Neural cell (in vitro differentiated cells): ENCODE measurements at regions not wholly inside any gene's neighbourhood (a gene's known extent, or its start where the extent isn't known, plus 50 kb on each side); places are given as distances from the start of the nearest gene placed in this dataset.

Experiments used
- H2AFZ ChIP-seq: fragments of 200-600, 300-800 bp; sonication (generic), shearing (Covaris generic); 2 replicates; pipeline ENCODE4 v1.6.0; 2014; ENCODE audit warnings: low read depth, mild to moderate bottlenecking, antibody characterized with exemption, low read length, moderate library complexity
- H3F3A ChIP-seq: fragments of 200-600 bp; shearing (Covaris generic); 2 replicates; pipeline ENCODE4 v1.6.1; 2016; ENCODE audit warnings: mild to moderate bottlenecking, moderate library complexity, mixed read lengths, antibody characterized with exemption, low read length; ENCODE audit not compliant: insufficient read depth, poor library complexity, severe bottlenecking
- H3K27ac ChIP-seq: fragments of 200-600, 300-800 bp; sonication (generic), shearing (Covaris generic); 2 replicates; pipeline ENCODE4 v1.5.1; 2014; ENCODE audit warnings: mild to moderate bottlenecking, low read length, moderate library complexity
- H3K27me3 ChIP-seq: fragments of 300-800, 200-600 bp; sonication (generic), shearing (Covaris generic); 2 replicates; pipeline ENCODE4 v1.6.0; 2014; ENCODE audit warnings: mild to moderate bottlenecking, low read depth, low read length, moderate library complexity; ENCODE audit not compliant: insufficient read depth
- H3K36me3 ChIP-seq: fragments of 300-800, 200-600 bp; sonication (generic), shearing (Covaris generic); 2 replicates; pipeline ENCODE4 v1.5.1; 2014; ENCODE audit warnings: mild to moderate bottlenecking, antibody characterized with exemption, low read length, moderate library complexity; ENCODE audit not compliant: insufficient read depth
- H3K4me2 ChIP-seq: fragments of 300-800, 200-600 bp; sonication (generic), shearing (Covaris generic); 2 replicates; pipeline ENCODE4 v1.6.0; 2014; ENCODE audit warnings: mild to moderate bottlenecking, low read length
- H3K4me3 ChIP-seq: fragments of 300-800, 200-600 bp; sonication (generic), shearing (Covaris generic); 2 replicates; pipeline ENCODE4 v1.5.1; 2014; ENCODE audit warnings: mild to moderate bottlenecking, low read length, moderate library complexity
- H3K79me2 ChIP-seq: fragments of 200-600 bp; shearing (Covaris generic); replicated peaks from 2 replicates; pipeline ENCODE4 v1.6.0; 2014; ENCODE audit warnings: mild to moderate bottlenecking, low read length, moderate library complexity; ENCODE audit not compliant: insufficient read depth
- H3K9ac ChIP-seq: fragments of 300-800, 200-600 bp; sonication (generic), shearing (Covaris generic); 2 replicates; pipeline ENCODE4 v1.6.1; 2016; ENCODE audit warnings: mild to moderate bottlenecking, low read length, mixed read lengths
- H3K9me2 ChIP-seq: fragments of 200-600 bp; shearing (Covaris generic); 2 replicates; pipeline ENCODE4 v1.6.1; 2016; ENCODE audit warnings: mild to moderate bottlenecking, low read length, mixed read lengths; ENCODE audit not compliant: insufficient read depth
- H3K9me3 ChIP-seq: fragments of 200-600, 300-800 bp; sonication (generic), shearing (Covaris generic); 2 replicates; pipeline ENCODE4 v1.6.1; 2016; ENCODE audit warnings: mild to moderate bottlenecking, mixed run types, low read length, moderate library complexity, mixed read lengths
- H4K20me1 ChIP-seq: fragments of 200-600 bp; shearing (Covaris generic); 2 replicates; pipeline ENCODE4 v1.6.1; 2016; ENCODE audit warnings: mild to moderate bottlenecking, mixed run types; ENCODE audit not compliant: insufficient read depth
- EP300 ChIP-seq: fragments of 450-650 bp; conservative IDR thresholded peaks from 2 replicates; pipeline ENCODE4 v1.6.1; 2014; ENCODE audit warnings: antibody characterized with exemption, mild to moderate bottlenecking, moderate library complexity; ENCODE audit not compliant: poor library complexity, severe bottlenecking
- EZH2 ChIP-seq: fragments of 200-600, 300-800 bp; shearing (Covaris generic), sonication (generic); IDR thresholded peaks from 2 replicates; pipeline ENCODE4 v1.6.1; 2014; ENCODE audit warnings: antibody characterized with exemption, low read length, borderline replicate concordance, mild to moderate bottlenecking; ENCODE audit not compliant: insufficient read depth, poor library complexity, severe bottlenecking
- MXI1 ChIP-seq: fragments of 450-650 bp; conservative IDR thresholded peaks from 2 replicates; pipeline ENCODE4 v1.6.1; 2014; ENCODE audit warnings: antibody characterized with exemption, mild to moderate bottlenecking; ENCODE audit not compliant: poor library complexity, severe bottlenecking
- POLR2AphosphoS5 ChIP-seq: IDR thresholded peaks from 2 replicates; pipeline ENCODE4 v1.6.1; 2012
- RAD21 ChIP-seq: fragments of 450-650 bp; conservative IDR thresholded peaks from 2 replicates; pipeline ENCODE4 v1.6.1; 2014; ENCODE audit warnings: antibody characterized with exemption, mild to moderate bottlenecking, moderate library complexity
- SMC3 ChIP-seq: fragments of 450-650 bp; conservative IDR thresholded peaks from 2 replicates; pipeline ENCODE4 v1.6.1; 2014; ENCODE audit warnings: antibody characterized with exemption, mild to moderate bottlenecking, moderate library complexity; ENCODE audit not compliant: poor library complexity
- TAF1 ChIP-seq: IDR thresholded peaks from 2 replicates; pipeline ENCODE4 v1.6.1; 2012; ENCODE audit warnings: low read depth
- TF ChIP-seq, protein P1 (sequence below): IDR thresholded peaks from 2 replicates; pipeline ENCODE4 v1.6.1; 2012; ENCODE audit warnings: borderline replicate concordance
- TF ChIP-seq, protein P2 (sequence below): fragments of 450-650 bp; IDR thresholded peaks from 2 replicates; pipeline ENCODE4 v1.5.1; 2014; ENCODE audit warnings: antibody characterized with exemption, mild to moderate bottlenecking, moderate library complexity; ENCODE audit not compliant: poor library complexity, severe bottlenecking

DNA sequence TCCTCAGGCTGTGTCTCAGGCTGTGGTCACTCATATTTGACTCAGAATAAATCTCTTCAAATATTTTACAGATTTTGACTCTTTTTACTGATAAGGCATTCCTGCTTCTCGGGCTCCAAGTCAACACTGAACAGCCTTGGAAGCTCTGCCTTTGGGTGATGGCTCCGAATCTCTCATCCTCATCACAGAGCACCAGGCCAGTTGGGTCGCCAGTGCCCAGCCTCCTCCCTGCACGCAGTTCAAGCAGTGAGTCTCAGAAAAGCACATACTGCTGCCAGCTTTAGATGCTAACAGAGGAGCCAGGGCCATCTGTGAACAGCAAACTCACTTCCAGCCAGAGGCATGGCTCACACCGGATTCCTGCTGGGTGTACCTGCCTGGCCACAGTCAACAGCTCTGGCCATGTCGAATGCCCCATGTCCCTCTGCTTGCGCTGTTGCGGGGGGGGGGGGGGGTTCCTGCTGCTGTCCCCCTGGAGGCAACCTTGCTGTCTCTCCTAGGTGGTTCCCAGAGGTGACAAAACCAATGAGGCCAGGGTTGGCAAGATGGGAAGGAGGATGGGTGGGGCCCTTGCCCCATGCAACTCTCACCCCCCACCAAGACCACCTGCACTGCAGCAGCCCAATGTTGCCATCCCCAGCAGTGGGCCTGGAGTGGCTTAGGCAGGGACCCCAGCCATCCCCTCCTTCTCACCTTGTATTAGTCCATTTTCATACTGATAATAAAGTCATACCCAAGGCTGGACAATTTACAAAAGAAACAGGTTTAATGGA lies 248.8 kb downstream of the ERMARD start:
- peaks cover 13% of the 10 kb centered on the region for H3K9me3 ChIP-seq
- H3F3A ChIP-seq, result no peaks in the 10 kb centered on the region
- H3K9ac ChIP-seq, result no peak overlapping the region
- no peak overlapping the region for H3K4me2 ChIP-seq
- H3K36me3 ChIP-seq, result no peaks in the 10 kb centered on the region
- no peak overlapping the region for H3K27ac ChIP-seq
- TF ChIP-seq MXI1 (no peak), RAD21 (no peak), TAF1 (no peak), EZH2 (no peak), EP300 (no peak), POLR2AphosphoS5 (no peak), SMC3 (no peak)
- TF ChIP-seq, protein P1, sequence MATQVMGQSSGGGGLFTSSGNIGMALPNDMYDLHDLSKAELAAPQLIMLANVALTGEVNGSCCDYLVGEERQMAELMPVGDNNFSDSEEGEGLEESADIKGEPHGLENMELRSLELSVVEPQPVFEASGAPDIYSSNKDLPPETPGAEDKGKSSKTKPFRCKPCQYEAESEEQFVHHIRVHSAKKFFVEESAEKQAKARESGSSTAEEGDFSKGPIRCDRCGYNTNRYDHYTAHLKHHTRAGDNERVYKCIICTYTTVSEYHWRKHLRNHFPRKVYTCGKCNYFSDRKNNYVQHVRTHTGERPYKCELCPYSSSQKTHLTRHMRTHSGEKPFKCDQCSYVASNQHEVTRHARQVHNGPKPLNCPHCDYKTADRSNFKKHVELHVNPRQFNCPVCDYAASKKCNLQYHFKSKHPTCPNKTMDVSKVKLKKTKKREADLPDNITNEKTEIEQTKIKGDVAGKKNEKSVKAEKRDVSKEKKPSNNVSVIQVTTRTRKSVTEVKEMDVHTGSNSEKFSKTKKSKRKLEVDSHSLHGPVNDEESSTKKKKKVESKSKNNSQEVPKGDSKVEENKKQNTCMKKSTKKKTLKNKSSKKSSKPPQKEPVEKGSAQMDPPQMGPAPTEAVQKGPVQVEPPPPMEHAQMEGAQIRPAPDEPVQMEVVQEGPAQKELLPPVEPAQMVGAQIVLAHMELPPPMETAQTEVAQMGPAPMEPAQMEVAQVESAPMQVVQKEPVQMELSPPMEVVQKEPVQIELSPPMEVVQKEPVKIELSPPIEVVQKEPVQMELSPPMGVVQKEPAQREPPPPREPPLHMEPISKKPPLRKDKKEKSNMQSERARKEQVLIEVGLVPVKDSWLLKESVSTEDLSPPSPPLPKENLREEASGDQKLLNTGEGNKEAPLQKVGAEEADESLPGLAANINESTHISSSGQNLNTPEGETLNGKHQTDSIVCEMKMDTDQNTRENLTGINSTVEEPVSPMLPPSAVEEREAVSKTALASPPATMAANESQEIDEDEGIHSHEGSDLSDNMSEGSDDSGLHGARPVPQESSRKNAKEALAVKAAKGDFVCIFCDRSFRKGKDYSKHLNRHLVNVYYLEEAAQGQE, result no peak
- TF ChIP-seq, protein P2, sequence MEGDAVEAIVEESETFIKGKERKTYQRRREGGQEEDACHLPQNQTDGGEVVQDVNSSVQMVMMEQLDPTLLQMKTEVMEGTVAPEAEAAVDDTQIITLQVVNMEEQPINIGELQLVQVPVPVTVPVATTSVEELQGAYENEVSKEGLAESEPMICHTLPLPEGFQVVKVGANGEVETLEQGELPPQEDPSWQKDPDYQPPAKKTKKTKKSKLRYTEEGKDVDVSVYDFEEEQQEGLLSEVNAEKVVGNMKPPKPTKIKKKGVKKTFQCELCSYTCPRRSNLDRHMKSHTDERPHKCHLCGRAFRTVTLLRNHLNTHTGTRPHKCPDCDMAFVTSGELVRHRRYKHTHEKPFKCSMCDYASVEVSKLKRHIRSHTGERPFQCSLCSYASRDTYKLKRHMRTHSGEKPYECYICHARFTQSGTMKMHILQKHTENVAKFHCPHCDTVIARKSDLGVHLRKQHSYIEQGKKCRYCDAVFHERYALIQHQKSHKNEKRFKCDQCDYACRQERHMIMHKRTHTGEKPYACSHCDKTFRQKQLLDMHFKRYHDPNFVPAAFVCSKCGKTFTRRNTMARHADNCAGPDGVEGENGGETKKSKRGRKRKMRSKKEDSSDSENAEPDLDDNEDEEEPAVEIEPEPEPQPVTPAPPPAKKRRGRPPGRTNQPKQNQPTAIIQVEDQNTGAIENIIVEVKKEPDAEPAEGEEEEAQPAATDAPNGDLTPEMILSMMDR, result no peak
- H3K9me2 ChIP-seq, result no peaks in the 10 kb centered on the region
- no peak overlapping the region for H2AFZ ChIP-seq
- no peaks in the 10 kb centered on the region for H3K27me3 ChIP-seq
- H3K79me2 ChIP-seq, result no peaks in the 10 kb centered on the region
- no peaks in the 10 kb centered on the region for H4K20me1 ChIP-seq
- no peak overlapping the region for H3K4me3 ChIP-seq

DNA sequence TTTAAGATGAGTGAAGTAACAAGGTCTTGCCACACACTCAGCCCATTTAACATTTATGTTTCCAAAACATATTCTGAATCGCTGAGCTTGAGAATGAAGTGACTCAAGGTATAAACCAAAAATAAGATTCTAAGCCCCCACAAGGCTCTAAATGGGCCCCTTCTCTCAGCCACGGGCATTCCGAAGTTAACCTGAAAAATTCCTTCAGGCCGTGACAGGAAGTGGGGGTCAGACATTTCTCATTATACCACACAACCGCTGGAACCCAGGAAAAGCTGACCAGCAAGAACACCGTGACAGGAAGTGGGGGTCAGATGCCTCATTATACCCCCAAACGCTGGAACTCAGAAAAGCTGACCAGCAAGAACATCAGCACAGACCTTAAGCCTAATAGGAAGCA lies 247.9 kb downstream of the ERMARD start:
- TF ChIP-seq TAF1 (no peak), POLR2AphosphoS5 (no peak)
- Histone ChIP-seq H4K20me1 (no peaks in the 10 kb centered on the region), H2AFZ (no peak overlapping the region), H3K36me3 (no peaks in the 10 kb centered on the region), H3K9me2 (no peaks in the 10 kb centered on the region), H3K4me3 (no peak overlapping the region), H3K27me3 (no peaks in the 10 kb centered on the region), H3F3A (no peaks in the 10 kb centered on the region), H3K9me3 (peaks cover 7% of the 10 kb centered on the region), H3K27ac (no peak overlapping the region), H3K4me2 (no peak overlapping the region), H3K79me2 (no peaks in the 10 kb centered on the region), H3K9ac (no peak overlapping the region)
